ENCODE measurements at regions not wholly inside any gene's neighbourhood (a gene's known extent, or its start where the extent isn't known, plus 50 kb on each side); places are given as distances from the start of the nearest gene placed in this dataset.

DNA sequence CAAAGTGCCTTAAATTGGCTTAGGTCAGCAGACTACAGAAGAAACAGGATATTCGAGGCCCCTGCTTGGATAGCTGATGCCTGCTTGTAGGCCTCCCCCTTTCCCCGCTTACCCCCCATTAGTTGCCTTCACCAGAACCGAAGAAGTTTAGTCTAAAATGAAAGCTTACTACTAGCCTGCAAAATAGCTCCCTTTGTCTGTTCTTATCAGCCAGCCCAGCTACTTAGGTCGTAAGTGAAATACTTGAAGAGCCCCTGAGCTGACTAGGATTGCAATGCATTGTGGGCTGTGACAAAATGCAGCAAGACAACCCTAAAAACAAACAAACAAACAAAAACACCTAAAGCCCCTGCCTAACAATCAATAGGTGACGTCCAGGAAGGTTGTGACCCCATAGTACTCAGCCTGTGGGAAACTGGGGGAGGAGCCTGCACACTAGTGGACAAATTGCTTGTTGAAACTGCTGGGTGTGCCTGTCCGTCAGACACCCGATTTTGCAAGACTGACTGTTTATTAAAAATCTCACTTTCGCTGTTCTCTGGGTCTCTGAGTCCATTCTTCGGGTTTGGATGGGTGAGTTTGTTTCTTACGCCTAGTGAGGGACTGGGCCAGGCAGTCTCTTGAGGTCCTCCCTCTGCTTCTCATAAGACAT, 105.0 kb upstream of the DUSP22 start:
- no peak for TF ChIP-seq CTCF (tag by site-specific recombination; IDR thresholded peaks at IDR 0.05)
- TF ChIP-seq, protein P1, sequence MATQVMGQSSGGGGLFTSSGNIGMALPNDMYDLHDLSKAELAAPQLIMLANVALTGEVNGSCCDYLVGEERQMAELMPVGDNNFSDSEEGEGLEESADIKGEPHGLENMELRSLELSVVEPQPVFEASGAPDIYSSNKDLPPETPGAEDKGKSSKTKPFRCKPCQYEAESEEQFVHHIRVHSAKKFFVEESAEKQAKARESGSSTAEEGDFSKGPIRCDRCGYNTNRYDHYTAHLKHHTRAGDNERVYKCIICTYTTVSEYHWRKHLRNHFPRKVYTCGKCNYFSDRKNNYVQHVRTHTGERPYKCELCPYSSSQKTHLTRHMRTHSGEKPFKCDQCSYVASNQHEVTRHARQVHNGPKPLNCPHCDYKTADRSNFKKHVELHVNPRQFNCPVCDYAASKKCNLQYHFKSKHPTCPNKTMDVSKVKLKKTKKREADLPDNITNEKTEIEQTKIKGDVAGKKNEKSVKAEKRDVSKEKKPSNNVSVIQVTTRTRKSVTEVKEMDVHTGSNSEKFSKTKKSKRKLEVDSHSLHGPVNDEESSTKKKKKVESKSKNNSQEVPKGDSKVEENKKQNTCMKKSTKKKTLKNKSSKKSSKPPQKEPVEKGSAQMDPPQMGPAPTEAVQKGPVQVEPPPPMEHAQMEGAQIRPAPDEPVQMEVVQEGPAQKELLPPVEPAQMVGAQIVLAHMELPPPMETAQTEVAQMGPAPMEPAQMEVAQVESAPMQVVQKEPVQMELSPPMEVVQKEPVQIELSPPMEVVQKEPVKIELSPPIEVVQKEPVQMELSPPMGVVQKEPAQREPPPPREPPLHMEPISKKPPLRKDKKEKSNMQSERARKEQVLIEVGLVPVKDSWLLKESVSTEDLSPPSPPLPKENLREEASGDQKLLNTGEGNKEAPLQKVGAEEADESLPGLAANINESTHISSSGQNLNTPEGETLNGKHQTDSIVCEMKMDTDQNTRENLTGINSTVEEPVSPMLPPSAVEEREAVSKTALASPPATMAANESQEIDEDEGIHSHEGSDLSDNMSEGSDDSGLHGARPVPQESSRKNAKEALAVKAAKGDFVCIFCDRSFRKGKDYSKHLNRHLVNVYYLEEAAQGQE (tag by site-specific recombination; IDR thresholded peaks at IDR 0.05): no peak
- TF ChIP-seq ZNF426 (tag by site-specific recombination; IDR thresholded peaks at IDR 0.05): no peak
- TF ChIP-seq ZNF335 (tag by site-specific recombination; conservative IDR thresholded peaks at IDR 0.05): no peak
- TF ChIP-seq, protein P2, sequence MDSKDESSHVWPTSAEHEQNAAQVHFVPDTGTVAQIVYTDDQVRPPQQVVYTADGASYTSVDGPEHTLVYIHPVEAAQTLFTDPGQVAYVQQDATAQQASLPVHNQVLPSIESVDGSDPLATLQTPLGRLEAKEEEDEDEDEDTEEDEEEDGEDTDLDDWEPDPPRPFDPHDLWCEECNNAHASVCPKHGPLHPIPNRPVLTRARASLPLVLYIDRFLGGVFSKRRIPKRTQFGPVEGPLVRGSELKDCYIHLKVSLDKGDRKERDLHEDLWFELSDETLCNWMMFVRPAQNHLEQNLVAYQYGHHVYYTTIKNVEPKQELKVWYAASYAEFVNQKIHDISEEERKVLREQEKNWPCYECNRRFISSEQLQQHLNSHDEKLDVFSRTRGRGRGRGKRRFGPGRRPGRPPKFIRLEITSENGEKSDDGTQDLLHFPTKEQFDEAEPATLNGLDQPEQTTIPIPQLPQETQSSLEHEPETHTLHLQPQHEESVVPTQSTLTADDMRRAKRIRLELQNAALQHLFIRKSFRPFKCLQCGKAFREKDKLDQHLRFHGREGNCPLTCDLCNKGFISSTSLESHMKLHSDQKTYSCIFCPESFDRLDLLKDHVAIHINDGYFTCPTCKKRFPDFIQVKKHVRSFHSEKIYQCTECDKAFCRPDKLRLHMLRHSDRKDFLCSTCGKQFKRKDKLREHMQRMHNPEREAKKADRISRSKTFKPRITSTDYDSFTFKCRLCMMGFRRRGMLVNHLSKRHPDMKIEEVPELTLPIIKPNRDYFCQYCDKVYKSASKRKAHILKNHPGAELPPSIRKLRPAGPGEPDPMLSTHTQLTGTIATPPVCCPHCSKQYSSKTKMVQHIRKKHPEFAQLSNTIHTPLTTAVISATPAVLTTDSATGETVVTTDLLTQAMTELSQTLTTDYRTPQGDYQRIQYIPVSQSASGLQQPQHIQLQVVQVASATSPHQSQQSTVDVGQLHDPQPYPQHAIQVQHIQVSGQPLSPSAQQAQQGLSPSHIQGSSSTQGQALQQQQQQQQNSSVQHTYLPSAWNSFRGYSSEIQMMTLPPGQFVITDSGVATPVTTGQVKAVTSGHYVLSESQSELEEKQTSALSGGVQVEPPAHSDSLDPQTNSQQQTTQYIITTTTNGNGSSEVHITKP (tag by site-specific recombination; IDR thresholded peaks at IDR 0.05): no peak
- TF ChIP-seq, protein P3, sequence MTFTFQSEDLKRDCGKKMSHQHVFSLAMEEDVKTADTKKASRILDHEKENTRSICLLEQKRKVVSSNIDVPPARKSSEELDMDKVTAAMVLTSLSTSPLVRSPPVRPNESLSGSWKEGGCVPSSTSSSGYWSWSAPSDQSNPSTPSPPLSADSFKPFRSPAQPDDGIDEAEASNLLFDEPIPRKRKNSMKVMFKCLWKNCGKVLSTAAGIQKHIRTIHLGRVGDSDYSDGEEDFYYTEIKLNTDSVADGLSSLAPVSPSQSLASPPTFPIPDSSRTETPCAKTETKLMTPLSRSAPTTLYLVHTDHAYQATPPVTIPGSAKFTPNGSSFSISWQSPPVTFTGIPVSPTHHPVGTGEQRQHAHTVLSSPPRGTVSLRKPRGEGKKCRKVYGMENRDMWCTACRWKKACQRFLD (tag by site-specific recombination; IDR thresholded peaks at IDR 0.05): no peak
- TF ChIP-seq ZBTB7A (tag by site-specific recombination; IDR thresholded peaks at IDR 0.05; ENCODE audit: low read depth): no peak
- TF ChIP-seq ZNF133 (tag by site-specific recombination; IDR thresholded peaks at IDR 0.05): no peak
- no peak for TF ChIP-seq ZNF707 (tag by site-specific recombination; IDR thresholded peaks at IDR 0.05)
- TF ChIP-seq, protein P4, sequence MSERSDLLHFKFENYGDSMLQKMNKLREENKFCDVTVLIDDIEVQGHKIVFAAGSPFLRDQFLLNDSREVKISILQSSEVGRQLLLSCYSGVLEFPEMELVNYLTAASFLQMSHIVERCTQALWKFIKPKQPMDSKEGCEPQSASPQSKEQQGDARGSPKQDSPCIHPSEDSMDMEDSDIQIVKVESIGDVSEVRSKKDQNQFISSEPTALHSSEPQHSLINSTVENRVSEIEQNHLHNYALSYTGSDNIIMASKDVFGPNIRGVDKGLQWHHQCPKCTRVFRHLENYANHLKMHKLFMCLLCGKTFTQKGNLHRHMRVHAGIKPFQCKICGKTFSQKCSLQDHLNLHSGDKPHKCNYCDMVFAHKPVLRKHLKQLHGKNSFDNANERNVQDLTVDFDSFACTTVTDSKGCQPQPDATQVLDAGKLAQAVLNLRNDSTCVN (tag by site-specific recombination; optimal IDR thresholded peaks at IDR 0.05): no peak

All from HEK293 (cell line).